Esophagus muscularis mucosa (tissue), 4 donors: ENCODE measurements at regions not wholly inside any gene's neighbourhood (a gene's known extent, or its start where the extent isn't known, plus 50 kb on each side); places are given as distances from the start of the nearest gene placed in this dataset.
"Not testable (repeated sequence)": the region's sequence is repeated elsewhere in the genome, so short reads cannot be mapped to it uniquely, and the experiment has no call there.

Source experiments
- CTCF ChIP-seq, 3 experiments: fragments of 200-600 bp in 2 of 3; fragments of 450-650 bp in 1 of 3; sonication (generic) in 2 of 3; IDR thresholded peaks; one replicate each; pipeline ENCODE4 v1.5.1; 2017 to 2019; ENCODE audit warnings: antibody characterized with exemption in 3 of 3, mild to moderate bottlenecking in 2 of 3, moderate library complexity in 1 of 3
- EP300 ChIP-seq: sonication (generic); formaldehyde crosslinking; IDR thresholded peaks from one replicate; pipeline ENCODE4 v1.6.1; 2017; ENCODE audit warnings: antibody characterized with exemption
- POLR2AphosphoS5 ChIP-seq, 2 donors: sonication (generic); formaldehyde crosslinking; IDR thresholded peaks; one replicate each; pipeline ENCODE4 v1.6.1; 2017; ENCODE audit warnings: antibody characterized with exemption in 2 of 2

GRCh38 chr15:21258635-21259034 lies 181.7 kb downstream of the POTEB3 start:
- TF ChIP-seq CTCF (IDR thresholded peaks at IDR 0.05); POLR2AphosphoS5 (IDR thresholded peaks at IDR 0.05); EP300: not testable (repeated sequence)
